ENCODE measurements at regions not wholly inside any gene's neighbourhood (a gene's known extent, or its start where the extent isn't known, plus 50 kb on each side); places are given as distances from the start of the nearest gene placed in this dataset.

DNA sequence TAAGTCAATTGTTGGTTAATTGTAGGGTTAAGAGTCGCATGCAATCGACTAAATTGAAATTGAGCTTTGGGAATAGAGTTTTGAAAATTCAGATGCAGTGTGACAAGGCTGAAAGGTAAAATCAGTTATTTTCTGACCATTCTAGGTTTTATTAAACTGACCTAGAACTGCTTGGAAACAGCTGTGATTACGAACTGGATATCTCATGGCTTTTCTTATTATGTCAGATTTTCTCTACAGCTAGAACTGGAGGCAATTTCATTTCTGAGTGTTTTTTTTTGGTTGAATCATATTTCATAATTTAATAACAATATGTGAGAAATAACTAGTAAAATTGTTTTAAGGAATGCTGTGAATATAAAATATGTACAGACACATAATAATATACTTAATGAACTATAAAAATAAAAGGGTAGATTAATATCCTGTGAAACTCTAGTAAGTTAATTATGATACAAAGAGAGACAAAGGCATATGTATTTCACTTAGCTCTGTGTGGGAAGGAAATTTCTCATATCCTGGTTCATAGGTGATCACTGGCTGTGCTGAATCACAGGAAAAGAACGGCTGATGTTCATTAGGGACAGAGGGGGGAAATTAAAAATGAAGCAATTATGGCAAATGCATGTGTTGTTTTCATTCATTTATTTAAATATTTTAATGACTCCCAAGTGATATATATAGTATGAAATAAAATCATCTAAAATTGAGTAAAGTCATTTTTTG lies 403.2 kb downstream of the ZIC1 start:
- TF ChIP-seq, protein P1, sequence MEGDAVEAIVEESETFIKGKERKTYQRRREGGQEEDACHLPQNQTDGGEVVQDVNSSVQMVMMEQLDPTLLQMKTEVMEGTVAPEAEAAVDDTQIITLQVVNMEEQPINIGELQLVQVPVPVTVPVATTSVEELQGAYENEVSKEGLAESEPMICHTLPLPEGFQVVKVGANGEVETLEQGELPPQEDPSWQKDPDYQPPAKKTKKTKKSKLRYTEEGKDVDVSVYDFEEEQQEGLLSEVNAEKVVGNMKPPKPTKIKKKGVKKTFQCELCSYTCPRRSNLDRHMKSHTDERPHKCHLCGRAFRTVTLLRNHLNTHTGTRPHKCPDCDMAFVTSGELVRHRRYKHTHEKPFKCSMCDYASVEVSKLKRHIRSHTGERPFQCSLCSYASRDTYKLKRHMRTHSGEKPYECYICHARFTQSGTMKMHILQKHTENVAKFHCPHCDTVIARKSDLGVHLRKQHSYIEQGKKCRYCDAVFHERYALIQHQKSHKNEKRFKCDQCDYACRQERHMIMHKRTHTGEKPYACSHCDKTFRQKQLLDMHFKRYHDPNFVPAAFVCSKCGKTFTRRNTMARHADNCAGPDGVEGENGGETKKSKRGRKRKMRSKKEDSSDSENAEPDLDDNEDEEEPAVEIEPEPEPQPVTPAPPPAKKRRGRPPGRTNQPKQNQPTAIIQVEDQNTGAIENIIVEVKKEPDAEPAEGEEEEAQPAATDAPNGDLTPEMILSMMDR (IDR thresholded peaks at IDR 0.05) = no peak
- Histone ChIP-seq H3K27ac (no peak overlapping the region), H3K4me3 (ENCODE audit: low read depth, low read length) (no peak overlapping the region), H3K79me2 (no peaks in the 10 kb centered on the region), H3K9ac (no peak overlapping the region), H3K27me3 (ENCODE audit: control insufficient read depth, insufficient read depth, low read length) (no peaks in the 10 kb centered on the region), H3K4me2 (ENCODE audit: low read length) (no peak overlapping the region), H3K4me1 (no peaks in the 10 kb centered on the region), H3K9me3 (ENCODE audit: control insufficient read depth, low read length) (no peaks in the 10 kb centered on the region), H2AFZ (no peak overlapping the region), H3K36me3 (ENCODE audit: control insufficient read depth, insufficient read depth, low read length) (no peaks in the 10 kb centered on the region)

DNA sequence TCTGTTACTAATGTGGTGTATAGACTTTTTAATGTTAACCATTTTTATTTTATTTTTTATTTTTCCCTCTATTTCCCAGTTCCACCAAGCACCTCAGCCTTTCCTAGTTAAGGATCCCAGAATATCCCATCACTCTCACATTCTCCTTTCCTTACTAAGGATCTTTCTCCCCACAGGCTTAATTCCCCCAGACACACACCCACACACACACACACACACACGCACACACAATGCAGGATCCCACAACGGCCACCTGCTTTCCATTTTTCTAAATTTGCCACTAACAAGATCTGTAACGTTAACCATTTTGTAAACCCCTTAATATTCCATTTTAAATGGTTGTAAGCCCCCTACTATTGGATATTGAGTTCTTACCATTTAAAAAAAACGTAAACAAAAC lies 404.1 kb downstream of the ZIC1 start:
- TF ChIP-seq, protein P1 (IDR thresholded peaks at IDR 0.05) = no peak
- Histone ChIP-seq H3K27me3 (ENCODE audit: control insufficient read depth, insufficient read depth, low read length) (no peaks in the 10 kb centered on the region), H3K9me3 (ENCODE audit: control insufficient read depth, low read length) (no peaks in the 10 kb centered on the region), H3K4me3 (ENCODE audit: low read depth, low read length) (no peak overlapping the region), H2AFZ (no peak overlapping the region), H3K27ac (no peak overlapping the region), H3K79me2 (no peaks in the 10 kb centered on the region), H3K4me2 (ENCODE audit: low read length) (no peak overlapping the region), H3K4me1 (no peaks in the 10 kb centered on the region), H3K9ac (no peak overlapping the region), H3K36me3 (ENCODE audit: control insufficient read depth, insufficient read depth, low read length) (no peaks in the 10 kb centered on the region)

DNA sequence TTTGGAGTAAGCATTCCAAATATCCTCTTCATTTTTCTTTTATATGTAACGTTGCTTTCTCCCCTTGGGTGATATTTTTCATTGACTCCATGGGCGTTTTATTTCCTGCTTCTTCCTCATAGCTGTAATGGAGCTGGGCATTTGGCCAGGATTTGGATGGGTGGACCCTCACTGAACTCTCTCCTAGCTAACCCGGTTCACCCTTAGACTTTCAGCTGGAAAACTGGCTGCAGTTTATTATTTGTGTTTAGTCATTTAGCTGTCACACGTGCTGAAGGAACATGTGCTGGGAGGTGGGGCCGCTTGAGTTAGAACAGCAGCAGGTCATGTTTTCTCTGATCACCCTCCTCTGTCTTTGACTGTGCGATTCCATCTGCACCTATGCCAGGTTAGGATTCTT lies 407.6 kb downstream of the ZIC1 start:
- Histone ChIP-seq H3K36me3 (ENCODE audit: control insufficient read depth, insufficient read depth, low read length) (no peaks in the 10 kb centered on the region), H3K27ac (no peak overlapping the region), H3K4me2 (ENCODE audit: low read length) (no peak overlapping the region), H2AFZ (no peak overlapping the region), H3K9ac (no peak overlapping the region), H3K4me3 (ENCODE audit: low read depth, low read length) (no peak overlapping the region), H3K4me1 (no peaks in the 10 kb centered on the region), H3K9me3 (ENCODE audit: control insufficient read depth, low read length) (no peaks in the 10 kb centered on the region), H3K27me3 (ENCODE audit: control insufficient read depth, insufficient read depth, low read length) (no peaks in the 10 kb centered on the region), H3K79me2 (no peaks in the 10 kb centered on the region)
- TF ChIP-seq, protein P1 (IDR thresholded peaks at IDR 0.05) = no peak

DNA sequence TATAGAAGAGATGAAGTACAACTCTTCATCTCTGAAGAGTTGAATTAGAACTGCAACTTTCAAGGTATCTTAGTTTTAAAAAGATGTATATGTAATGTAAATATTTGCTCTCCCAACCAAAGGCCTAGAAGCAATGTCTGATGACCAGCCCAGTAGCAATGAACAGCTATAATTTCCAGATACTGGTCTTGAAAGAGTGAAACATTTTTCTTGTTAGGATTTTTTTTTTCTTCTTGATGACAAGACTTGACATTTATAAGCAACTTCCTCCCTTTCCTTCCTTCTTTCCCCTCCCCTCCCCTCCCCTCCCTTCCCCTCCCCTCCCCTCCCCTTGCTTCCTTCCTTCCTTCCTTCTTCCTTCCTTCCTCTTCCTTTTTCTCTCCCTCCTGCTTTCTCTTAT lies 423.4 kb downstream of the ZIC1 start:
- H3K9ac ChIP-seq = no peak overlapping the region
- H3K4me3 ChIP-seq (ENCODE audit: low read depth, low read length) = no peak overlapping the region
- no peaks in the 10 kb centered on the region for H3K27me3 ChIP-seq (ENCODE audit: control insufficient read depth, insufficient read depth, low read length)
- H3K4me2 ChIP-seq (ENCODE audit: low read length) = no peak overlapping the region
- H3K27ac ChIP-seq = no peak overlapping the region
- H3K4me1 ChIP-seq = no peaks in the 10 kb centered on the region
- no peaks in the 10 kb centered on the region for H3K36me3 ChIP-seq (ENCODE audit: control insufficient read depth, insufficient read depth, low read length)
- no peaks in the 10 kb centered on the region for H3K79me2 ChIP-seq
- H2AFZ ChIP-seq = no peak overlapping the region
- TF ChIP-seq, protein P1 (IDR thresholded peaks at IDR 0.05) = no peak
- no peaks in the 10 kb centered on the region for H3K9me3 ChIP-seq (ENCODE audit: control insufficient read depth, low read length)

GRCh38 chr3:147836330-147836729 lies 427.2 kb downstream of the ZIC1 start:
- no peak overlapping the region for H3K27ac ChIP-seq
- no peaks in the 10 kb centered on the region for H3K27me3 ChIP-seq (ENCODE audit: control insufficient read depth, insufficient read depth, low read length)
- no peaks in the 10 kb centered on the region for H3K36me3 ChIP-seq (ENCODE audit: control insufficient read depth, insufficient read depth, low read length)
- H2AFZ ChIP-seq = no peak overlapping the region
- no peaks in the 10 kb centered on the region for H3K9me3 ChIP-seq (ENCODE audit: control insufficient read depth, low read length)
- no peaks in the 10 kb centered on the region for H3K79me2 ChIP-seq
- H3K4me1 ChIP-seq = no peaks in the 10 kb centered on the region
- H3K4me3 ChIP-seq (ENCODE audit: low read depth, low read length) = no peak overlapping the region
- no peak overlapping the region for H3K4me2 ChIP-seq (ENCODE audit: low read length)
- H3K9ac ChIP-seq = no peak overlapping the region
- TF ChIP-seq, protein P1 (IDR thresholded peaks at IDR 0.05) = no peak

Data from parathyroid adenoma (tissue), 2 donors.